Tibial nerve (tissue), 4 donors: ENCODE measurements at regions not wholly inside any gene's neighbourhood (a gene's known extent, or its start where the extent isn't known, plus 50 kb on each side); places are given as distances from the start of the nearest gene placed in this dataset.

ENCODE experiments used
- DNase-seq, 2 donors: peaks; one replicate each; pipeline ENCODE4 v3.0.0-alpha.2; 2019; ENCODE audit warnings: low spot score in 2 of 2
- H3K27ac ChIP-seq, 4 donors: fragments of 200-600 bp; sonication (generic) in 3 of 4; one replicate each; pipeline ENCODE4 v1.5.1; 2017 to 2019; ENCODE audit warnings: mild to moderate bottlenecking in 1 of 4
- H3K27me3 ChIP-seq, 2 donors: fragments of 200-600 bp; sonication (generic) in 1 of 2; one replicate each; pipeline versions ENCODE4 v1.5.1 to v1.6.0; 2017 to 2019
- H3K36me3 ChIP-seq, 3 donors: fragments of 200-600 bp; sonication (generic); one replicate each; pipeline ENCODE4 v1.5.1; 2018 to 2019
- H3K4me1 ChIP-seq, 4 donors: fragments of 200-600 bp; sonication (generic) in 3 of 4; one replicate each; pipeline ENCODE4 v1.5.1; 2017 to 2019
- H3K4me3 ChIP-seq, 4 donors: fragments of 200-600 bp; sonication (generic) in 3 of 4; one replicate each; pipeline ENCODE4 v1.5.1; 2017 to 2019; ENCODE audit warnings: mild to moderate bottlenecking in 1 of 4, moderate library complexity in 1 of 4
- H3K9me3 ChIP-seq, 4 donors: fragments of 200-600 bp; sonication (generic) in 3 of 4; one replicate each; pipeline ENCODE4 v1.5.1; 2017 to 2019
- EP300 ChIP-seq, 2 donors: sonication (generic); formaldehyde crosslinking; IDR thresholded peaks; one replicate each; pipeline ENCODE4 v1.6.1; 2017; ENCODE audit warnings: antibody characterized with exemption in 2 of 2, mild to moderate bottlenecking in 1 of 2
- POLR2A ChIP-seq, 2 donors: fragments of 450-650 bp; IDR thresholded peaks; one replicate each; pipeline ENCODE4 v1.6.1; 2017; ENCODE audit warnings: antibody characterized with exemption in 2 of 2, mild to moderate bottlenecking in 2 of 2, moderate library complexity in 2 of 2
- WGBS, 2 donors: methylation state at CpG; one replicate each; pipeline ENCODE4 v1.1.5; 2018; 5-methylcytosine and 5-hydroxymethylcytosine counted together
- TF ChIP-seq, protein P1 (sequence below), 5 experiments: fragments of 200-600 bp in 3 of 5; fragments of 450-650 bp in 2 of 5; sonication (generic) in 3 of 5; IDR thresholded peaks; one replicate each; pipeline ENCODE4 v1.5.1; 2016 to 2019; ENCODE audit warnings: antibody characterized with exemption in 5 of 5, mild to moderate bottlenecking in 3 of 5, moderate library complexity in 2 of 5

DNA sequence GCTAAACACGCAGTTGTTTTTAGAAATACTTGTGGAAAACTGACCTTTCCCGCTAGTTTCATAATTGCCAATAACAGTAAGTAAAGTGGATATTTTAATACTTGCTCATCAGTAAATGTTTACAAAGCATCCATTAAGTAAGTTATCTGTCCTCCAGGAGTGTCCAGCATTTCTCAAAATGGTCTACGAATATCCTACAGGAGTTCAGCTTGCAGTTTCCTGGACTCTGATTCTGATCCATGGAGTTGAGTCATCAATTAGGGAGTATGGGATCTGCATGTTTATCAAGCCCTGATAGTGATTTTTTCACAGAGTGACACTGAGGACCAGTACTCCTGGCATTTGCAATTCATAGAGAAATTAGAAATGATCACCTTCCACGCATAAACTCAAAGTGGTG, 325.2 kb upstream of the AADAT start:
- no peak for DNase-seq
- Histone ChIP-seq H3K9me3 (peaks cover 0 to 4% (median 0%) of the 10 kb centered on the region in 4 donors), H3K4me3 (no peak overlapping the region), H3K27me3 (no peaks in the 10 kb centered on the region), H3K27ac (no peak overlapping the region), H3K36me3 (no peaks in the 10 kb centered on the region), H3K4me1 (no peaks in the 10 kb centered on the region)
- TF ChIP-seq, protein P1, sequence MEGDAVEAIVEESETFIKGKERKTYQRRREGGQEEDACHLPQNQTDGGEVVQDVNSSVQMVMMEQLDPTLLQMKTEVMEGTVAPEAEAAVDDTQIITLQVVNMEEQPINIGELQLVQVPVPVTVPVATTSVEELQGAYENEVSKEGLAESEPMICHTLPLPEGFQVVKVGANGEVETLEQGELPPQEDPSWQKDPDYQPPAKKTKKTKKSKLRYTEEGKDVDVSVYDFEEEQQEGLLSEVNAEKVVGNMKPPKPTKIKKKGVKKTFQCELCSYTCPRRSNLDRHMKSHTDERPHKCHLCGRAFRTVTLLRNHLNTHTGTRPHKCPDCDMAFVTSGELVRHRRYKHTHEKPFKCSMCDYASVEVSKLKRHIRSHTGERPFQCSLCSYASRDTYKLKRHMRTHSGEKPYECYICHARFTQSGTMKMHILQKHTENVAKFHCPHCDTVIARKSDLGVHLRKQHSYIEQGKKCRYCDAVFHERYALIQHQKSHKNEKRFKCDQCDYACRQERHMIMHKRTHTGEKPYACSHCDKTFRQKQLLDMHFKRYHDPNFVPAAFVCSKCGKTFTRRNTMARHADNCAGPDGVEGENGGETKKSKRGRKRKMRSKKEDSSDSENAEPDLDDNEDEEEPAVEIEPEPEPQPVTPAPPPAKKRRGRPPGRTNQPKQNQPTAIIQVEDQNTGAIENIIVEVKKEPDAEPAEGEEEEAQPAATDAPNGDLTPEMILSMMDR (IDR thresholded peaks at IDR 0.05): no peak
- no peak for TF ChIP-seq EP300 (IDR thresholded peaks at IDR 0.05)
- no peak for TF ChIP-seq POLR2A (IDR thresholded peaks at IDR 0.05)
- 88 to 92% methylated on average over 4 of the region's 4 CpGs for WGBS, 2 donors

GRCh38 chr4:170414360-170414759, 324.6 kb upstream of the AADAT start:
- Histone ChIP-seq H3K4me1 (no peaks in the 10 kb centered on the region), H3K4me3 (no peak overlapping the region), H3K9me3 (peaks cover 0 to 4% (median 0%) of the 10 kb centered on the region in 4 donors), H3K27ac (no peak overlapping the region), H3K36me3 (no peaks in the 10 kb centered on the region), H3K27me3 (no peaks in the 10 kb centered on the region)
- 42 to 53% methylated on average over 2 of the region's 2 CpGs for WGBS, 2 donors
- no peak for TF ChIP-seq EP300 (IDR thresholded peaks at IDR 0.05)
- TF ChIP-seq, protein P1 (IDR thresholded peaks at IDR 0.05): no peak
- no peak for TF ChIP-seq POLR2A (IDR thresholded peaks at IDR 0.05)
- DNase-seq: no peak

- Histone ChIP-seq H3K27ac (no peak overlapping the region), H3K36me3 (no peaks in the 10 kb centered on the region)
Measured at GRCh38 chr4:170413951-170414350, 324.2 kb upstream of the AADAT start.

GRCh38 chr4:170400361-170400760, 310.6 kb upstream of the AADAT start:
- Histone ChIP-seq H3K4me1 (no peaks in the 10 kb centered on the region), H3K9me3 (peaks cover 0 to 3% (median 0%) of the 10 kb centered on the region in 4 donors), H3K27ac (no peak overlapping the region), H3K27me3 (no peaks in the 10 kb centered on the region), H3K4me3 (no peak overlapping the region), H3K36me3 (no peaks in the 10 kb centered on the region)
- TF ChIP-seq POLR2A (IDR thresholded peaks at IDR 0.05) (no peak), EP300 (IDR thresholded peaks at IDR 0.05) (no peak)
- TF ChIP-seq, protein P1 (IDR thresholded peaks at IDR 0.05): no peak
- WGBS, 2 donors: 0 to 16% methylated on average over 1 of the region's 1 CpG
- DNase-seq: no peak

More at GRCh38 chr4:170413951-170414350, 324.2 kb upstream of the AADAT start:
- DNase-seq: no peak
- Histone ChIP-seq H3K4me1 (no peaks in the 10 kb centered on the region), H3K4me3 (no peak overlapping the region), H3K9me3 (peaks cover 0 to 4% (median 0%) of the 10 kb centered on the region in 4 donors), H3K27me3 (no peaks in the 10 kb centered on the region)
- no peak for TF ChIP-seq POLR2A (IDR thresholded peaks at IDR 0.05)
- TF ChIP-seq, protein P1 (IDR thresholded peaks at IDR 0.05): no peak
- TF ChIP-seq EP300 (IDR thresholded peaks at IDR 0.05): no peak

GRCh38 chr4:170399581-170400293, 310.0 kb upstream of the AADAT start:
- no peak overlapping the region for H3K27ac ChIP-seq
- DNase-seq: no peak
- H3K4me1 ChIP-seq: no peaks in the 10 kb centered on the region
- no peak for TF ChIP-seq EP300 (IDR thresholded peaks at IDR 0.05)
- TF ChIP-seq, protein P1 (IDR thresholded peaks at IDR 0.05): no peak
- TF ChIP-seq POLR2A (IDR thresholded peaks at IDR 0.05): no peak
- peaks cover 0 to 3% (median 0%) of the 10 kb centered on the region in 4 donors for H3K9me3 ChIP-seq
- H3K27me3 ChIP-seq: no peaks in the 10 kb centered on the region
- H3K4me3 ChIP-seq: no peak overlapping the region
- H3K36me3 ChIP-seq: no peaks in the 10 kb centered on the region
- WGBS, 2 donors: 37 to 50% methylated on average over 3 of the region's 3 CpGs
